Ovary (tissue), 3 donors: ENCODE measurements at regions not wholly inside any gene's neighbourhood (a gene's known extent, or its start where the extent isn't known, plus 50 kb on each side); places are given as distances from the start of the nearest gene placed in this dataset.

Experiments
- CTCF ChIP-seq, 3 donors: fragments of 450-650 bp in 2 of 3; fragments of 200-600 bp in 1 of 3; IDR thresholded peaks; one replicate each; pipeline versions ENCODE4 v1.5.1 to v1.8.0; 2016 to 2022; ENCODE audit warnings: antibody characterized with exemption in 3 of 3, mild to moderate bottlenecking in 1 of 3
- EP300 ChIP-seq: sonication (generic); formaldehyde crosslinking; IDR thresholded peaks from one replicate; pipeline ENCODE4 v1.6.1; 2017; ENCODE audit warnings: antibody characterized with exemption
- POLR2A ChIP-seq: fragments of 450-650 bp; IDR thresholded peaks from one replicate; pipeline ENCODE4 v1.6.1; 2017; ENCODE audit warnings: antibody characterized with exemption, mild to moderate bottlenecking, moderate library complexity
- donor health status: DM: no; HTN: no; CAD: no.

GRCh38 chr4:171668403-171668802 lies 144.8 kb upstream of the GALNTL6 start:
- TF ChIP-seq POLR2A (no peak), CTCF (IDR thresholded peaks at IDR 0.05) (no peak), EP300 (no peak)
